ENCODE measurements at regions not wholly inside any gene's neighbourhood (a gene's known extent, or its start where the extent isn't known, plus 50 kb on each side); places are given as distances from the start of the nearest gene placed in this dataset.

- intact Hi-C loops (cut with DNase I): loop anchor here (10.0 kb wide), 1 partner anchor 160 kb away; the partner anchor contains the start of gene NRIP1
Measured at GRCh38 chr21:15224346-15225086, 159.7 kb upstream of the NRIP1 start.

GRCh38 chr21:15227919-15228318 is 163.1 kb upstream of the NRIP1 start:
- intact Hi-C loops (cut with DNase I): loop anchor here (10.0 kb wide), 1 partner anchor 163 kb away; the partner anchor contains the start of gene NRIP1
- DNase-seq (ENCODE audit: low spot score): no peak

More at GRCh38 chr21:15224346-15225086, 159.7 kb upstream of the NRIP1 start:
- DNase-seq (ENCODE audit: low spot score): no peak

GRCh38 chr21:15229390-15229789 is 164.6 kb upstream of the NRIP1 start:
- intact Hi-C loops (cut with DNase I): loop anchor here (10.0 kb wide), 1 partner anchor 165 kb away; the partner anchor contains the start of gene NRIP1
- DNase-seq (ENCODE audit: low spot score): no peak

- intact Hi-C loops (cut with DNase I): no loop called here
- DNase-seq (ENCODE audit: low spot score): no peak
Measured at GRCh38 chr21:15233611-15234010, 168.8 kb upstream of the NRIP1 start.

GRCh38 chr21:15236111-15236510 is 171.3 kb upstream of the NRIP1 start:
- intact Hi-C loops (cut with DNase I): no loop called here

GRCh38 chr21:15240848-15241247 is 176.0 kb upstream of the NRIP1 start:
- DNase-seq (ENCODE audit: low spot score): no peak
- intact Hi-C loops (cut with DNase I): no loop called here

More at GRCh38 chr21:15236111-15236510, 171.3 kb upstream of the NRIP1 start:
- DNase-seq (ENCODE audit: low spot score): no peak

- intact Hi-C loops (cut with DNase I): no loop called here
- DNase-seq (ENCODE audit: low spot score): no peak
Measured at GRCh38 chr21:15241997-15242736, 177.4 kb upstream of the NRIP1 start.

- DNase-seq (ENCODE audit: low spot score): no peak
- intact Hi-C loops (cut with DNase I): no loop called here
Measured at GRCh38 chr21:15242906-15243305, 178.1 kb upstream of the NRIP1 start.

GRCh38 chr21:15243406-15243805 is 178.6 kb upstream of the NRIP1 start:
- intact Hi-C loops (cut with DNase I): no loop called here
- DNase-seq (ENCODE audit: low spot score): no peak

GRCh38 chr21:15247613-15248012 is 182.8 kb upstream of the NRIP1 start:
- intact Hi-C loops (cut with DNase I): no loop called here
- DNase-seq (ENCODE audit: low spot score): no peak

GRCh38 chr21:15249285-15249993 is 184.6 kb upstream of the NRIP1 start:
- no peak for DNase-seq (ENCODE audit: low spot score)
- intact Hi-C loops (cut with DNase I): no loop called here

GRCh38 chr21:15250384-15250783 is 185.6 kb upstream of the NRIP1 start:
- no peak for DNase-seq (ENCODE audit: low spot score)
- intact Hi-C loops (cut with DNase I): no loop called here

- intact Hi-C loops (cut with DNase I): no loop called here
- no peak for DNase-seq (ENCODE audit: low spot score)
Measured at GRCh38 chr21:15252431-15252830, 187.6 kb upstream of the NRIP1 start.

GRCh38 chr21:15254111-15254510 is 189.3 kb upstream of the NRIP1 start:
- intact Hi-C loops (cut with DNase I): no loop called here
- no peak for DNase-seq (ENCODE audit: low spot score)

GRCh38 chr21:15255261-15255660 is 190.5 kb upstream of the NRIP1 start:
- intact Hi-C loops (cut with DNase I): no loop called here
- DNase-seq (ENCODE audit: low spot score): no peak

- DNase-seq (ENCODE audit: low spot score): no peak
- intact Hi-C loops (cut with DNase I): no loop called here
Measured at GRCh38 chr21:15255763-15256162, 191.0 kb upstream of the NRIP1 start.

GRCh38 chr21:15256996-15257395 is 192.2 kb upstream of the NRIP1 start:
- no peak for DNase-seq (ENCODE audit: low spot score)
- intact Hi-C loops (cut with DNase I): no loop called here

- DNase-seq (ENCODE audit: low spot score): no peak
- intact Hi-C loops (cut with DNase I): no loop called here
Measured at GRCh38 chr21:15257646-15258045, 192.8 kb upstream of the NRIP1 start.

- intact Hi-C loops (cut with DNase I): no loop called here
- DNase-seq (ENCODE audit: low spot score): no peak
Measured at GRCh38 chr21:15259824-15260223, 195.0 kb upstream of the NRIP1 start.

GRCh38 chr21:15260604-15261003 is 195.8 kb upstream of the NRIP1 start:
- intact Hi-C loops (cut with DNase I): no loop called here
- DNase-seq (ENCODE audit: low spot score): no peak
